SU-DHL-6 (cell line): ENCODE measurements at regions not wholly inside any gene's neighbourhood (a gene's known extent, or its start where the extent isn't known, plus 50 kb on each side); places are given as distances from the start of the nearest gene placed in this dataset.

Experiments used
- H2AFZ ChIP-seq: fragments of 200-600 bp; sonication (generic); 2 replicates; pipeline ENCODE4 v1.6.1; 2014; ENCODE audit warnings: low read depth, mild to moderate bottlenecking, moderate library complexity, mixed read lengths, antibody characterized with exemption, low read length; ENCODE audit not compliant: severe bottlenecking
- H3F3A ChIP-seq: fragments of 200-600 bp; shearing (Covaris generic); 2 replicates; pipeline ENCODE4 v1.6.0; 2016; ENCODE audit warnings: antibody characterized with exemption, mild to moderate bottlenecking; ENCODE audit not compliant: insufficient read depth
- H3K27ac ChIP-seq: fragments of 200-600 bp; sonication (generic); 2 replicates; pipeline ENCODE4 v1.5.1; 2016; ENCODE audit warnings: low read depth, mild to moderate bottlenecking, low read length, moderate library complexity, mixed read lengths
- H3K27me3 ChIP-seq: fragments of 200-600 bp; sonication (generic), shearing (Covaris generic); 2 replicates; pipeline ENCODE4 v1.6.0; 2014; ENCODE audit warnings: mild to moderate bottlenecking, low read length
- H3K36me3 ChIP-seq: fragments of 200-600 bp; sonication (generic); 2 replicates; pipeline ENCODE4 v1.6.1; 2014; ENCODE audit warnings: mild to moderate bottlenecking, low read length, mixed read lengths
- H3K4me2 ChIP-seq: fragments of 300-600, 200-600 bp; shearing (Covaris generic), sonication (generic); 2 replicates; pipeline ENCODE4 v1.6.0; 2014; ENCODE audit warnings: low read length, low read depth, mild to moderate bottlenecking; ENCODE audit not compliant: poor library complexity, severe bottlenecking
- H3K4me3 ChIP-seq: fragments of 200-600 bp; sonication (generic); 2 replicates; pipeline ENCODE4 v1.5.1; 2014; ENCODE audit warnings: antibody characterized with exemption, low read length, mild to moderate bottlenecking, mixed read lengths; ENCODE audit not compliant: insufficient read depth, poor library complexity, severe bottlenecking
- H3K79me2 ChIP-seq: fragments of 200-600 bp; sonication (generic); 2 replicates; pipeline ENCODE4 v1.6.1; 2014; ENCODE audit warnings: mild to moderate bottlenecking, low read length, moderate library complexity; ENCODE audit not compliant: insufficient read depth
- H3K9ac ChIP-seq: fragments of 200-600 bp; sonication (generic); 2 replicates; pipeline ENCODE4 v1.7.0; 2014; ENCODE audit warnings: mild to moderate bottlenecking, low read length
- H3K9me2 ChIP-seq: fragments of 200-600 bp; sonication (generic); replicated peaks from 2 replicates; pipeline ENCODE4 v1.6.1; 2014; ENCODE audit warnings: low read length; ENCODE audit not compliant: insufficient read depth
- H3K9me3 ChIP-seq: fragments of 200-600 bp; sonication (generic); 2 replicates; pipeline ENCODE4 v1.6.1; 2014; ENCODE audit warnings: low read length, mixed read lengths; ENCODE audit not compliant: insufficient read depth
- H4K20me1 ChIP-seq: fragments of 200-600 bp; sonication (generic); 2 replicates; pipeline ENCODE4 v1.6.1; 2014; ENCODE audit warnings: low read depth, mild to moderate bottlenecking, antibody characterized with exemption, low read length, moderate library complexity, mixed read lengths
- EZH2phosphoT487 ChIP-seq: fragments of 200-600 bp; sonication (generic), shearing (Covaris generic); conservative IDR thresholded peaks from 2 replicates; pipeline ENCODE4 v1.6.1; 2018; ENCODE audit warnings: mild to moderate bottlenecking, antibody characterized with exemption, low read length, moderate library complexity, mixed read lengths
- TF ChIP-seq, protein P1 (sequence below): fragments of 200-600 bp; sonication (generic); IDR thresholded peaks from one replicate; pipeline ENCODE4 v1.5.1; 2017; ENCODE audit warnings: antibody characterized with exemption, mild to moderate bottlenecking, low read length, moderate library complexity; ENCODE audit not compliant: insufficient read depth, poor library complexity, severe bottlenecking

DNA sequence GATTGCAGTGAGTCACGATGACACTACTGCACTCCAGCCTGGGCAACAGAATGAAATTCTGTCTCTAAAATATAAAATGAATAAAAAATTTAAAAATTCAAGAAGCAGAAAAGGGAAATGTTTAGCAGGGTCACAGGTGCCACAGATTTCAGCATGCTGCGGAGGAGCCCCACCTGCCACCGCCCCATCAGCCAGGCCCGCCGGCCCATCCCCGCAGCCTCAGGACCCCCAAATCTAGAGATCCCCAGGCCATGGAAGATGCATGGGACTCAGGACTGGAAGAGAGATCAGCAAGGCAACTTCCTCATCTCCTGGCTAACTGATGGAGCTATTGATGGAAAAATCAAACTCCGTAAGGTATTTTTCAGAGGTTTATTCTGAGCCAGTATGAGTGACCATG is 208.2 kb downstream of the UQCRFS1 start:
- Histone ChIP-seq H4K20me1 (no peaks in the 10 kb centered on the region), H3K9me2 (no peaks in the 10 kb centered on the region), H3K9ac (no peak overlapping the region), H3K9me3 (no peaks in the 10 kb centered on the region), H3K79me2 (no peaks in the 10 kb centered on the region), H3K4me2 (no peak overlapping the region), H3K27ac (no peak overlapping the region), H3K4me3 (no peak overlapping the region), H3K27me3 (no peaks in the 10 kb centered on the region), H2AFZ (no peak overlapping the region), H3F3A (no peaks in the 10 kb centered on the region), H3K36me3 (no peaks in the 10 kb centered on the region)
- TF ChIP-seq, protein P1, sequence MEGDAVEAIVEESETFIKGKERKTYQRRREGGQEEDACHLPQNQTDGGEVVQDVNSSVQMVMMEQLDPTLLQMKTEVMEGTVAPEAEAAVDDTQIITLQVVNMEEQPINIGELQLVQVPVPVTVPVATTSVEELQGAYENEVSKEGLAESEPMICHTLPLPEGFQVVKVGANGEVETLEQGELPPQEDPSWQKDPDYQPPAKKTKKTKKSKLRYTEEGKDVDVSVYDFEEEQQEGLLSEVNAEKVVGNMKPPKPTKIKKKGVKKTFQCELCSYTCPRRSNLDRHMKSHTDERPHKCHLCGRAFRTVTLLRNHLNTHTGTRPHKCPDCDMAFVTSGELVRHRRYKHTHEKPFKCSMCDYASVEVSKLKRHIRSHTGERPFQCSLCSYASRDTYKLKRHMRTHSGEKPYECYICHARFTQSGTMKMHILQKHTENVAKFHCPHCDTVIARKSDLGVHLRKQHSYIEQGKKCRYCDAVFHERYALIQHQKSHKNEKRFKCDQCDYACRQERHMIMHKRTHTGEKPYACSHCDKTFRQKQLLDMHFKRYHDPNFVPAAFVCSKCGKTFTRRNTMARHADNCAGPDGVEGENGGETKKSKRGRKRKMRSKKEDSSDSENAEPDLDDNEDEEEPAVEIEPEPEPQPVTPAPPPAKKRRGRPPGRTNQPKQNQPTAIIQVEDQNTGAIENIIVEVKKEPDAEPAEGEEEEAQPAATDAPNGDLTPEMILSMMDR: no peak
- TF ChIP-seq EZH2phosphoT487: no peak

DNA sequence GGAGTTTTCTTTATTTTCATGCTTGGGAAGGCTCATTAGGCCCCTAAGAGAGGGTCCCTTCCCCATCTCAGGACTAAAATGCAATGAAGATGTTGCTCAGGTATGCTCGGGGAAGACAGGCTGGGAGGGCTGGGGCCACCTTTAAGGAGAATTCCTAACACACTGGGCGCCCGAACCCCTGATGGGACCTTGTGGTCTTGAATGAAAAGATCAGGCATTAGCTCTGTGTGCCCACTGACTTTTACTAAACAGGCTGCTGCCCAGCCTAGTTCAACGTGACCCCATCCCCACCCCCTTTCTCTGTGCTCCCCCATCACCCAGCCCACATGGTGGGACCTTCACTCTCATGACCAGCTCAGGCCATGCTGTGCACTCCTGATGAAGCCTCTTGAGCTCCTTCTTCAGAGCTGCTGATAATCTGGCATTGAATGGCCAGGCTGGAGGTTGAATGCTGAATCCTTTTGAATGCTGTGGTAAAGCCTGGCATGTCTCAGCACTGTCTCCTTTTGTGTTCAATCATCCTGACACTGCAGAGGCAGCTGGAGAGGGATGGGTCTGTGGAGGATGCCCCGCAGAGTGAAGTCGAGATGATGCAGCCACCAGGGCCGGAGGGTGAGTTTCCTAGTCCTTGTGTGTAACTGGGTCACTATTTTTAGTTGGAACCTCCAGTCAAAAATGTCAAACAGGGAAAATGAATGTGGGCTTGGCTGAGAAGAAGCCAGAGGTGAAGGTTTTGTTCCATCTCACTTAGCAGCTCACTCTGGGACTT is 209.1 kb downstream of the UQCRFS1 start:
- H3K79me2 ChIP-seq: no peaks in the 10 kb centered on the region
- no peak overlapping the region for H3K4me3 ChIP-seq
- TF ChIP-seq, protein P1: no peak
- no peak for TF ChIP-seq EZH2phosphoT487
- H3F3A ChIP-seq: no peaks in the 10 kb centered on the region
- H3K9me2 ChIP-seq: no peaks in the 10 kb centered on the region
- H3K4me2 ChIP-seq: no peak overlapping the region
- no peaks in the 10 kb centered on the region for H3K36me3 ChIP-seq
- H2AFZ ChIP-seq: no peak overlapping the region
- H3K27ac ChIP-seq: no peak overlapping the region
- H4K20me1 ChIP-seq: no peaks in the 10 kb centered on the region
- H3K9me3 ChIP-seq: no peaks in the 10 kb centered on the region
- no peaks in the 10 kb centered on the region for H3K27me3 ChIP-seq
- H3K9ac ChIP-seq: no peak overlapping the region

DNA sequence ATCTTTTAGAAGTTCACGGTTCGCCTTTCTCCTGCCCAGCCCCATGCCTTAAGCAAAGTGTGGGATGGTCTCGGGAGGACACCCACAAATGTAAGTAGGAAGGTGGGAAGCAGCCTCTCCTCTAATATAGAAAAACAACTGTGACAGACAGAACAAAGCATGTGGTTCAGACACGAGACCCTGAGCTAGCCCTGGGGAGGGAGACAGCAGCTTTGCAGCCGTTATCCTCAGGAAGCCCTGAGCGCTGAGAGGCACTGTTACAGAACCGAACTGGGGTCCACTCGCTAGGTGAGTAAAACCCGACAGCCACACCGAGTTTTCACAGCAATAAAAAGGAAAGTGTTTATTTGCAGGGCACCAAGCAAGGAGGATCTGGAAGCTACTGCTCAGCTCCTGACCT is 210.6 kb downstream of the UQCRFS1 start:
- no peaks in the 10 kb centered on the region for H3K79me2 ChIP-seq
- no peaks in the 10 kb centered on the region for H4K20me1 ChIP-seq
- no peak overlapping the region for H2AFZ ChIP-seq
- H3K9me3 ChIP-seq: 0 out of 2 replicates have a peak, but pooled peaks cover 4% of the 10 kb centered on the region
- H3K4me3 ChIP-seq: no peak overlapping the region
- TF ChIP-seq EZH2phosphoT487: no peak
- TF ChIP-seq, protein P1: no peak
- no peak overlapping the region for H3K4me2 ChIP-seq
- no peaks in the 10 kb centered on the region for H3K9me2 ChIP-seq
- no peaks in the 10 kb centered on the region for H3K36me3 ChIP-seq
- no peaks in the 10 kb centered on the region for H3K27me3 ChIP-seq
- H3F3A ChIP-seq: no peaks in the 10 kb centered on the region
- no peak overlapping the region for H3K27ac ChIP-seq
- H3K9ac ChIP-seq: no peak overlapping the region
